SU-DHL-6 (cell line): ENCODE measurements at regions not wholly inside any gene's neighbourhood (a gene's known extent, or its start where the extent isn't known, plus 50 kb on each side); places are given as distances from the start of the nearest gene placed in this dataset.

Experiments used
- H2AFZ ChIP-seq: fragments of 200-600 bp; sonication (generic); 2 replicates; pipeline ENCODE4 v1.6.1; 2014; ENCODE audit warnings: low read depth, mild to moderate bottlenecking, moderate library complexity, mixed read lengths, antibody characterized with exemption, low read length; ENCODE audit not compliant: severe bottlenecking
- H3F3A ChIP-seq: fragments of 200-600 bp; shearing (Covaris generic); 2 replicates; pipeline ENCODE4 v1.6.0; 2016; ENCODE audit warnings: antibody characterized with exemption, mild to moderate bottlenecking; ENCODE audit not compliant: insufficient read depth
- H3K27ac ChIP-seq: fragments of 200-600 bp; sonication (generic); 2 replicates; pipeline ENCODE4 v1.5.1; 2016; ENCODE audit warnings: low read depth, mild to moderate bottlenecking, low read length, moderate library complexity, mixed read lengths
- H3K27me3 ChIP-seq: fragments of 200-600 bp; sonication (generic), shearing (Covaris generic); 2 replicates; pipeline ENCODE4 v1.6.0; 2014; ENCODE audit warnings: mild to moderate bottlenecking, low read length
- H3K36me3 ChIP-seq: fragments of 200-600 bp; sonication (generic); 2 replicates; pipeline ENCODE4 v1.6.1; 2014; ENCODE audit warnings: mild to moderate bottlenecking, low read length, mixed read lengths
- H3K4me2 ChIP-seq: fragments of 300-600, 200-600 bp; shearing (Covaris generic), sonication (generic); 2 replicates; pipeline ENCODE4 v1.6.0; 2014; ENCODE audit warnings: low read length, low read depth, mild to moderate bottlenecking; ENCODE audit not compliant: poor library complexity, severe bottlenecking
- H3K4me3 ChIP-seq: fragments of 200-600 bp; sonication (generic); 2 replicates; pipeline ENCODE4 v1.5.1; 2014; ENCODE audit warnings: antibody characterized with exemption, low read length, mild to moderate bottlenecking, mixed read lengths; ENCODE audit not compliant: insufficient read depth, poor library complexity, severe bottlenecking
- H3K79me2 ChIP-seq: fragments of 200-600 bp; sonication (generic); 2 replicates; pipeline ENCODE4 v1.6.1; 2014; ENCODE audit warnings: mild to moderate bottlenecking, low read length, moderate library complexity; ENCODE audit not compliant: insufficient read depth
- H3K9ac ChIP-seq: fragments of 200-600 bp; sonication (generic); 2 replicates; pipeline ENCODE4 v1.7.0; 2014; ENCODE audit warnings: mild to moderate bottlenecking, low read length
- H3K9me2 ChIP-seq: fragments of 200-600 bp; sonication (generic); replicated peaks from 2 replicates; pipeline ENCODE4 v1.6.1; 2014; ENCODE audit warnings: low read length; ENCODE audit not compliant: insufficient read depth
- H3K9me3 ChIP-seq: fragments of 200-600 bp; sonication (generic); 2 replicates; pipeline ENCODE4 v1.6.1; 2014; ENCODE audit warnings: low read length, mixed read lengths; ENCODE audit not compliant: insufficient read depth
- H4K20me1 ChIP-seq: fragments of 200-600 bp; sonication (generic); 2 replicates; pipeline ENCODE4 v1.6.1; 2014; ENCODE audit warnings: low read depth, mild to moderate bottlenecking, antibody characterized with exemption, low read length, moderate library complexity, mixed read lengths
- CTCF ChIP-seq: fragments of 200-600 bp; sonication (generic); IDR thresholded peaks from one replicate; pipeline ENCODE4 v1.5.1; 2017; ENCODE audit warnings: antibody characterized with exemption, mild to moderate bottlenecking, low read length, moderate library complexity; ENCODE audit not compliant: insufficient read depth, poor library complexity, severe bottlenecking
- EZH2phosphoT487 ChIP-seq: fragments of 200-600 bp; sonication (generic), shearing (Covaris generic); conservative IDR thresholded peaks from 2 replicates; pipeline ENCODE4 v1.6.1; 2018; ENCODE audit warnings: mild to moderate bottlenecking, antibody characterized with exemption, low read length, moderate library complexity, mixed read lengths

GRCh38 chr21:24738063-24738462, 869.2 kb downstream of the MRPL39 start:
- no peaks in the 10 kb centered on the region for H4K20me1 ChIP-seq
- H3K9me3 ChIP-seq = no peaks in the 10 kb centered on the region
- no peak overlapping the region for H3K27ac ChIP-seq
- no peak overlapping the region for H3K4me3 ChIP-seq
- TF ChIP-seq EZH2phosphoT487 (no peak), CTCF (no peak)
- H3K27me3 ChIP-seq = no peaks in the 10 kb centered on the region
- no peak overlapping the region for H3K4me2 ChIP-seq
- no peaks in the 10 kb centered on the region for H3K9me2 ChIP-seq
- peak overlapping the region; percentile 40 for H2AFZ ChIP-seq
- no peak overlapping the region for H3K9ac ChIP-seq
- no peaks in the 10 kb centered on the region for H3K79me2 ChIP-seq
- H3F3A ChIP-seq = no peaks in the 10 kb centered on the region
- no peaks in the 10 kb centered on the region for H3K36me3 ChIP-seq

- Histone ChIP-seq H3K9me3 (no peaks in the 10 kb centered on the region), H3K4me2 (no peak overlapping the region), H2AFZ (no peak overlapping the region), H3K9me2 (no peaks in the 10 kb centered on the region), H3K9ac (no peak overlapping the region), H3K27ac (no peak overlapping the region), H3K27me3 (no peaks in the 10 kb centered on the region), H3K4me3 (no peak overlapping the region), H3K36me3 (no peaks in the 10 kb centered on the region), H3K79me2 (no peaks in the 10 kb centered on the region), H4K20me1 (no peaks in the 10 kb centered on the region), H3F3A (no peaks in the 10 kb centered on the region)
- no peak for TF ChIP-seq CTCF
- no peak for TF ChIP-seq EZH2phosphoT487
Observed at GRCh38 chr21:24737296-24737850, 869.9 kb downstream of the MRPL39 start.

- H3K4me3 ChIP-seq = no peak overlapping the region
- H3K79me2 ChIP-seq = no peaks in the 10 kb centered on the region
- no peaks in the 10 kb centered on the region for H3K27me3 ChIP-seq
- TF ChIP-seq EZH2phosphoT487 (no peak), CTCF (no peak)
- H4K20me1 ChIP-seq = no peaks in the 10 kb centered on the region
- no peaks in the 10 kb centered on the region for H3K36me3 ChIP-seq
- H3K9me3 ChIP-seq = no peaks in the 10 kb centered on the region
- H3K4me2 ChIP-seq = no peak overlapping the region
- no peak overlapping the region for H2AFZ ChIP-seq
- H3F3A ChIP-seq = no peaks in the 10 kb centered on the region
- no peaks in the 10 kb centered on the region for H3K9me2 ChIP-seq
- no peak overlapping the region for H3K9ac ChIP-seq
- no peak overlapping the region for H3K27ac ChIP-seq
Observed at GRCh38 chr21:24730661-24731060, 876.6 kb downstream of the MRPL39 start.
